Stimulated activated CD4-positive, alpha-beta T cell treated with anti-CD3 and anti-CD28 coated beads, TNF-alpha, amount 100 ng/mL, for 4 hours (primary cell): ENCODE measurements at regions not wholly inside any gene's neighbourhood (a gene's known extent, or its start where the extent isn't known, plus 50 kb on each side); places are given as distances from the start of the nearest gene placed in this dataset.
"Not testable (repeated sequence)": the region's sequence is repeated elsewhere in the genome, so short reads cannot be mapped to it uniquely, and the experiment has no call there.

ENCODE experiments used
- DNase-seq, 3 experiments: peaks; one replicate each; pipeline ENCODE4 v3.0.0-alpha.2; 2020; ENCODE audit warnings: low read depth in 3 of 3

DNA sequence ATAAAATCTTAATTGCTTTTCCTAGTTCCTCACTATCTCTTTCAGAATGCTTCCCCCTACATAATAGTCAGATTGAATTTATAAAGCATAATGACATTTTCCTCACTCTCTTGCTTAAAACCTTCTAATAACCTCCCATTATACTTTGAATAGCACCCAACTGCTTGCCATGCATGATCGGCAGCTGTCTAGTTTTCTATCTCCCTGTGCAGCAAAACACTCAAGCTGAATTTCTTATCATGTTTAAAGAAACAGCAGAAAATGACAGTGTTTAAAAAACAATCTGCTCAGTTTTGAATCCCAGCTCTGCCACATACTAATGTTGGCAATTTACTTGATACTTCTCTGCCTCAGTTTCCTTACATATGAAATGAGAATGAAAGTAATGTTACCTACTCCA, 947.1 kb upstream of the HS3ST1 start:
- no peak for DNase-seq

DNA sequence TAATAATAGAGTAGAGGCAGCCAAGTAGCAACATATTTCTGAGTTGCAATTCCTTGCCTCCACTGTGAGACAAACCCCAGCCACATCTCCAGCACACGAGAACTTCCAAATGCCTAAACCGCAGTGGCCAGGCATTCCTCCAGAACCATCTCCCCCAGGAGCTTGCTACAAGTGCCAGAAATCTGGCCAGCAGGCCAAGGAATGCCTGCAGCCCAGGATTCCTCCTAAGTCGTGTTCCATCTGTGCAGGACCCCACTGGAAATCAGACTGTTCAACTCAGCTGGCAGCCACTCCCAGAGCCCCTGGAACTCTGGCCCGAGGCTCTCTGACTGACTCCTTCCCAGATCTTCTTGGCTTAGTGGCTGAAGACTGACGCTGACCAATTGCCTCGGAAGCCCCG, 937.2 kb upstream of the HS3ST1 start:
- not testable (repeated sequence) for DNase-seq

DNA sequence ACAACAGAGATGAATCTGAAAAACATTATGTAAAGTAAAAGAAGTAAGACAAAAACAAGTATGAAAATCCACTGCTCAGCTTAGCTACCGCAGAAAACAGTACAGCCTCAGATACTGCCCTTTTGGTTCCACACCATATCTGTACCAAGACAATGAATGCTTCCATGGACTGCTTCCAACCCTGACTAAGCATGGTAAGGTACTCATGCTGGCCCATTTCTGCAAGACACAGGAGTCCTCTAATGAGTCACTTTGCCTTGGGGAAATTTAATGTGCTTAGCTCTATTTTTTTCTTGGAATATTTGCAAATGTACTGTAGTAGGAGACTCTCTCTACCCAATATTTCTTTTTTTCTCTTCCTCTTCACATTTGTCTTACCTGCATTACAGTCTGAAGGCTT, 931.7 kb upstream of the HS3ST1 start:
- DNase-seq: no peak

DNA sequence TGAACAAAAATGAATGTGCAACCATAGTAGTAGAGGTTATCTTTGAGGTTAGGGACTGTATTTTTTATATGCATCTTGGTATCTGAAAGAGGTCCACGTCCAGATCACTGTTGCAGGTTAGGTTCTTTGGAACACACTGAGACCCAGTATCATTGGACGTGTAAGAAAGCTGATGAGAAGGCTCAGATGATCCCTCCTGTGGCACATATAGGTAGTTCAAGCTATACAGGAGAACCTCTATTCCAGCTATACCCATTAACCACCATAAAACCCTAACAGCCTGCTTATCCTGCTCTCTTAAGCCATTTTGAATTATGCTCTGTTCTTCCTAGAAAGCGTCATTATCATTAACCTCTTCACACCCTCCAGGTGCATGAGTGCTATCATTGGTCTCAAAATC, 930.7 kb upstream of the HS3ST1 start:
- no peak for DNase-seq

DNA sequence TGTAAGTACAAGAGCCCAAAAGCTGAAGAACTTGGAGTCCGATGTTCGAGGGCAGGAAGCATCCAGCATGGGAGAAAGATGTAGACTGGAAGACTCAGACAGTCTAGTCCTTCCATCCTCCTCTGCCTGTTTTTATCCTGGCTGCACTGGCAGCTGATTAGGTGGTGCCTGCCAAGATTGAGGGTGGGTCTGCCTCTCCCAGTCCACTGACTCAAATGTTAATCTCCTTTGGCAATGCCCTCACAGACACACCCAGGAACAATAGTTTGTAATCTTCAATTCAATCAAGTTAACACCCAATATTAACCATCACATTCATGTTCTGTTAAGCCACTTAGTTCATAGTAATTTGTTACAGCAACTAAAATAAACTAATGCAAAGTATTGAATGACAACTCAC, 904.4 kb upstream of the HS3ST1 start:
- DNase-seq: not testable (repeated sequence)

DNA sequence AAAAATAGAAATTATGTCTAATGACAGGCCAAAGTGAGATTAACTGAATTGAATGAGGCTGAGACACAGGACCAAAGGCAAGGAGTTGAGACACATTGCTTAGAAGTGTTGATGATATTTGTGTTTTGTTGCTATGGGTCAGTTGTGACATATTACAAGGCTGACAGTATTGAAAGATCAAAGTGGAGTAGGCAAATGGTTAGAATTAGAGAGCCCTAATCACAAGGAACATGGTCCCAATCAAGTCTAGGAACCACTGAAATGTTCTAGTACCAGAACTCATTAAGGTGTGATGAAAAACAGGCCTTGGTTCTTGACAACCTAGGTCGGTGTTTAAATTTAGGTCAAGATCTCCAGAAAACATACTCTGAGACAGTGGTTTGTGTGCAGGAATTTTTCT, 896.3 kb upstream of the HS3ST1 start:
- no peak for DNase-seq

DNA sequence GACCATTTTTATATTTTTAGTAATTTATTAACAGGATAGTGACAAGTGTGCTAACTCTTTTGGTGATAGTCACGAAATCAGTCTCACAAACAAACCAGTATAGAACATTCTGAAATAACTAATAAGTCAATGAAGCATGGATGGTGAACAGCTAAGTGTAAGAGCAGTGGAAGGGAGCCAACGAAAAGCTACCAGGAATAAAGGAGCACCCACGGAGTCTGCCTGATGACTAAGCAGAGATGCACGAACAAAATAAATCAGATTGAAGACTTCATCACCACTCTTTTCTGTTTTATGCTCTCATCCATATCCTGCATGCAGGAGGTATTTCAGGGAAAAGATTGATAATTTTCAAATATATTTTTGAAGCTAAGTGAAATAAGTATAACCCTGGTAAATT, 891.1 kb upstream of the HS3ST1 start:
- no peak for DNase-seq

DNA sequence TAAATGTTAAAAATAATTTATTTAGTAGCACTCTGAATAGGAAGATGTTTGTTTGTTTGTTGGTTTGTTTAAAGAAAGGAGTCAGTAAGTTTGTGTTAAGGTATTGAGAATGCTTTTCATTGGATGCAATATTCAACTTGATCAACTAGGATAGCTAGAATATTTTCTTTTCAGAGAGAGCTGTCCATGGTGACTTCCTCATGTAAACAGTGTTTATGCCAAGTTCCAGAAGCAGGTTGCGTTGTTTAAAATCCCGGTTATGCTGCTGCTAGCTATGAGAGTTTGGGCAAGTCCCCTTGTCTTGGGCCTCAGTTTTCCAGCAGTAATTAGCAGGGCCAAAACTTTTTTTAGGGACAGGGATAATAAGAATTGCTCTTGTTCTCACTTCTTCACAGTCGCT, 876.2 kb upstream of the HS3ST1 start:
- DNase-seq: no peak

- DNase-seq: no peak
These were observed 867.7 kb upstream of the HS3ST1 start for GRCh38 chr4:12296366-12296765.

DNA sequence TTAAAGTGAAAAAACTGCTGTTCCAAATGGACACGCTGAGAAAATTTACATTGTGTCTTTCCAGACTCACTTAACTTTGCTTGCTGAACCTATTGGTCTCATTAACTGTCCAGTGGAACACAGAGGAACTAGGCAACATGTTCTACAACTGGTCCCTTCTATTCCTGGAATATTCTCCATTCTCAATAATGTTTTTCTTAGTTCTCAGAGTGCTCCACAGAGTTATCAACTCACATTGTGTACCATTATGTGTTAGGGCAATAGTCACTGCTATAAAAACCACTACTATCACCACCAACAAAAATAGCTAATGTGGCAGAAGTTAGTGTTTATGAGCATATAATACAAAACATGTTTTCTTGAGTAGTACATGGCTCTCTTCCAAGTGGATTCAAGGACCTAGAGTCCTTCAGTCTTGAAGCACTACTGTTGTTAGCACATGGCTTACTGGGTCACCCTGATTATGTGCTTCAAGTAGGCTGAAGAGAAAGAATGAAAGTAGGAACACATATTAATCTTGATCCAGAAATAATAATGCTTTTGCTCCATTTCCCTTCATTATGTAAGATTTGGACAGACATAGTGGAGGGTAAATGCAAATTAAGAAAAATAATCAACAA, 865.3 kb upstream of the HS3ST1 start:
- DNase-seq: no peak

GRCh38 chr4:12286351-12286750, 857.7 kb upstream of the HS3ST1 start:
- no peak for DNase-seq

- DNase-seq: no peak
These were observed 841.9 kb upstream of the HS3ST1 start for GRCh38 chr4:12270546-12270945.

DNA sequence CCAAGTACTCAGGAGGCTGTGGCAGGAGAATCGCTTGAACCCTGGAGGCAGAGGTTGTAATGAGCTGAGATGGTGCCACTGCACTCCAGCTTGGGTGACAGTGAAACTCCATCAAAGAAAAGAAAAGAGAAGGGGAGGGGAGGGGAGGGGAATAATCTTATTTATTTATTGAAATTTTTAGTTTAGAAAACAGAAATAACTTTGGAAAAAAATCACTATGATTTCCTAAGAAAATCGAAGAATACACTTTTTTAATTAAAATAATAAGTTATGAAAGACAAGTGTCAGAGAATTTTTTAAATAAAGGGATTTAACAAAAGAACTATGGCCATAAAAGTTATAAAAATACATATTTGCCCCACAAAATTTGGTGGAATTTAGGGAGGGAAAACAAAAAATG, 836.9 kb upstream of the HS3ST1 start:
- DNase-seq: no peak

DNA sequence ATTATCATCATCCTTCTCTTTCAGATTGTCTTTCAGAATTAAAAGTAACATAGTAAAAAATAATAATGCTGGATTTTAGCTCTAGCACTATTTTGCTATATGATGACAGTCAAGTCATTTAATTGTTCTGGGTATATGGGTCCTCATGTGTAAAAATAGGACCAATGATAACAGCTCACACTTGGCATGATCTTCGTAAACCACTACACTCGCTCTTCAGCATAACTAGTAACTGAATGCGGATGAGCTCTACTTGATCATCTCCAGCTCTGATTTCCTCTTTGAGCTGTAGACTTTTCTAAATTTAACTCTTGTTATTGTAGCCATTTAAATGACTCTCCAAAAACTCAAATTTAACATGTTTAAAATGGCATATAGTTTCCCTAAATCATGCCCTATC, 831.8 kb upstream of the HS3ST1 start:
- no peak for DNase-seq

GRCh38 chr4:12244973-12245372, 816.3 kb upstream of the HS3ST1 start:
- no peak for DNase-seq

DNA sequence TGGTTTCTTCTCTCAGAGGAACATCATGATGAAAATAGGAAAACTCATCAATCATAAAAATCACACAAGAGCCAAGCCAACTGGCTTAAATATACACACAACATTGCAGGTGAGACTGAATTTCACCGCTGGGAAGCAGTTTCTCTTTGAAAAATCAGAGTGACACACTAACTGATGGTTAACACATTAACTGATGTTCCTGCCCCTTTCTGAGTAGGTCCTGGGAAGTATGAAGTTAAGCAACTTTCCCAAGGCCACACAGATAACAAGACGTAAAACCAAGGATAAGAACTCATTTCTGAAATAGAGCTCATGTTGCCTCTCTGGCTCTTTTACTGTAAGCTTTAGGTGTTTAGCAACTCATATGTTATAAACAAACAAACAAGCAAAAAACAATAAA, 813.7 kb upstream of the HS3ST1 start:
- DNase-seq: no peak

GRCh38 chr4:12239897-12240636, 811.4 kb upstream of the HS3ST1 start:
- DNase-seq: no peak

- no peak for DNase-seq
These were observed 802.4 kb upstream of the HS3ST1 start for GRCh38 chr4:12231098-12231497.

DNA sequence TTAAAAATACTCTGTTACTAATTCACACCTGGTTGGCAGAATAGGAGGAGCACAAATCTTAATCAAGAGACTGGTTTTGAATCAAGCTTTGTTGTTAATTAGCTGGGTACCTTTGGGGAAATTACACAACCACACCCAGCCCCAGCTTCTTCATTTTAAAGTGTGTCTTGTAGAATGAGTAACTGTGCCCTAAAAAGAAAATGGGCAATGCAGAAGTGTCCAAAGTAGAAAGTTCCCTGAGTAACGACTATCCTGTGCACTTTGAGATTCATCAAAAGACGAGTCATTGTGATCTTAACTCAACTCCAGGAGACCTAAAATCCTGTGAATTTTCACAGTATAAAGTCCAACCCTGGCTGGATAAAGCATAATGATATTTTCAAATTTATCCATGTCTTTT, 792.3 kb upstream of the HS3ST1 start:
- no peak for DNase-seq

GRCh38 chr4:12211636-12212035, 782.9 kb upstream of the HS3ST1 start:
- DNase-seq: no peak

DNA sequence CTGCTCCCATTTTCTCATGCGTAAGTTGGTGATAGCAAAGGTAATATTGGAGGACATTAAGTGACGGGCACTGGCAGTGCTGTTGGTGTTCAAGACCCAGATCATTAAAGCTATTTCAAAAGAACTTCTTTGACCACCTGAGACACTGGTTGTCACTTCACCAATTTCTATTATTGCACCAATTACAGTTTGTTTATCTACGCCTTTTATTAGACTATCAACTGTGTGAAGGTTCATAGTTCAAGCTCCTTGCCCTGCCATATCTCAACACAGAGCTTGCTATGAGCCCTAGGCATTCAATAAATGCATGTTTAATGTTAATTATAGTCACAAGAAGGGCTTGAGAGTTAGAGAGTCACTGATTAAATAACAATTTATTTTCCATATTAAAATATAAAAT, 778.7 kb upstream of the HS3ST1 start:
- DNase-seq: no peak

DNA sequence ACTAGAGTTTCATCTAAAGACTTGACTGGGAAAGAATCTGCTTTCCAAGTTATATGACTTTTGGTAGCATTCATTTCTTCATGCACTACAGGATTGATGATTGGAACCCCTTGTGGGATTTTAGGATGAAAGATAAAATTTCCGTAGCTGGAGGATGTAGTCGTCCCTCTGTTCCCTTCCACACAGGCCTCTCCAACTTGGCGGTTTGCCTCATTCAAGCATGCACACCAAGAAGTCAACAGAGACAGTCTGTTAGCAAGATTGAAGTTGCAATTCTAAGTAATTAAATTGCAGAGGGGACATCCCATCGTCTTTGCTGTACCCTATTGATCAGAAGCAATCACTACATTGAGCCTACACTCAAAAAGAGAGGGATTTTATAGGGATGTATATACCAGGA, 777.4 kb upstream of the HS3ST1 start:
- no peak for DNase-seq

DNA sequence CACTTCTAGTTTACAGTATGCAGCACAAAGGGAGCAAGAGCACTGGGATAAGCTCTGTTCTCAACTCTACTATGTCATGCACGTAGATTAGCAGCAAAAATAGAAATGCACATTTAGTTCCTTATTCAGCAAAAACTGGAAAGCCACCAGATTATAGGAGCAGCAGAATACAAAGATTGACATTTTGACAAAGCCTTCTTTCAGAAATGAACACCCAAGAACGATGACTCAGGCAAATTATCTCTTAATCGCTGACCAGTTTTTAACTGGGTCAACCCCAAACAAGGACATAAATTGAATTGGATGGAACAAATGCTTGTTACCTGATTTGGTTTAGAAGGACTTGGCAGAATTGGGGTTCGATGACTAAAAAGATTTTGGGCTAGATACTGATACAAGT, 775.3 kb upstream of the HS3ST1 start:
- no peak for DNase-seq

DNA sequence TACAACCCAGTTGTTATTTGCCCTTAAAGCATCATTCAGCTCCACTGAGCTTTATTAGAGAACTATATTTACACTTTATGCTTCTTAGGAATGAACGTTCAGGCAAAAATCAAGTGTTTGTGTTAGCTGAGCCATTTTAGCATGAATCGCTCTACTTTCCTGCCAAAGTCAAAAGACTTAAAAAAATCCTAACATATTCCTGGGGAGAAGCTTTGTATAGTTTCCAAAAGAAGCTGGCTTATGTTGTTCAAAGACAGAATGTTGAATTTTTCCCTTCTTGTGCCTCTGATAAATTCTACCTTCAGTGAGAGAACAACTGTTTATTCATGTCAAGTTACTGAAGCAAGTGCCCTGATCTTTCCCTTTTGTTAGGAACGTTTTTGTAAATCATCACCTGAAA, 771.5 kb upstream of the HS3ST1 start:
- DNase-seq: no peak
